HG03558 (cell line): ENCODE measurements at regions not wholly inside any gene's neighbourhood (a gene's known extent, or its start where the extent isn't known, plus 50 kb on each side); places are given as distances from the start of the nearest gene placed in this dataset.
"Not testable (repeated sequence)": the region's sequence is repeated elsewhere in the genome, so short reads cannot be mapped to it uniquely, and the experiment has no call there.

Experiments used
- ATAC-seq: cut with Tn5 transposase; IDR thresholded peaks from one replicate; pipeline ENCODE4 v1.9.1; 2021; ENCODE audit warnings: moderate number of reproducible peaks; ENCODE audit not compliant: unreplicated experiment; ENCODE audit errors: extremely low read depth

GRCh38 chr6:112910256-112910655, 563.1 kb downstream of the RFPL4B start:
- ATAC-seq = no peak

- ATAC-seq = no peak
Observed at GRCh38 chr6:112911959-112912358, 564.8 kb downstream of the RFPL4B start.

- ATAC-seq = no peak
Observed at GRCh38 chr6:112912416-112913101, 565.4 kb downstream of the RFPL4B start.

GRCh38 chr6:112919744-112920143, 572.6 kb downstream of the RFPL4B start:
- not testable (repeated sequence) for ATAC-seq

GRCh38 chr6:112920994-112921393, 573.9 kb downstream of the RFPL4B start:
- ATAC-seq = no peak

- ATAC-seq = no peak
Observed at GRCh38 chr6:112923940-112924587, 576.9 kb downstream of the RFPL4B start.

- no peak for ATAC-seq
Observed at GRCh38 chr6:112925702-112926101, 578.6 kb downstream of the RFPL4B start.

GRCh38 chr6:112927641-112928320, 580.7 kb downstream of the RFPL4B start:
- ATAC-seq = no peak

- ATAC-seq = no peak
Observed at GRCh38 chr6:112929641-112930040, 582.5 kb downstream of the RFPL4B start.

GRCh38 chr6:112931832-112932231, 584.7 kb downstream of the RFPL4B start:
- no peak for ATAC-seq

GRCh38 chr6:112933947-112934346, 586.8 kb downstream of the RFPL4B start:
- no peak for ATAC-seq

GRCh38 chr6:112934433-112935327, 587.5 kb downstream of the RFPL4B start:
- no peak for ATAC-seq

- no peak for ATAC-seq
Observed at GRCh38 chr6:112935402-112936078, 588.4 kb downstream of the RFPL4B start.

- no peak for ATAC-seq
Observed at GRCh38 chr6:112936079-112936472, 588.9 kb downstream of the RFPL4B start.

- ATAC-seq = no peak
Observed at GRCh38 chr6:112936504-112936903, 589.4 kb downstream of the RFPL4B start.

- ATAC-seq = not testable (repeated sequence)
Observed at GRCh38 chr6:112937690-112938089, 590.6 kb downstream of the RFPL4B start.

- no peak for ATAC-seq
Observed at GRCh38 chr6:112938650-112939049, 591.5 kb downstream of the RFPL4B start.

GRCh38 chr6:112939563-112939962, 592.4 kb downstream of the RFPL4B start:
- ATAC-seq = no peak

GRCh38 chr6:112941613-112942012, 594.5 kb downstream of the RFPL4B start:
- no peak for ATAC-seq

- ATAC-seq = no peak
Observed at GRCh38 chr6:112946051-112946450, 598.9 kb downstream of the RFPL4B start.
